ENCODE measurements at regions not wholly inside any gene's neighbourhood (a gene's known extent, or its start where the extent isn't known, plus 50 kb on each side); places are given as distances from the start of the nearest gene placed in this dataset.

- no peak for TF ChIP-seq CTCF (IDR thresholded peaks at IDR 0.05)
- TF ChIP-seq POLR2A (IDR thresholded peaks at IDR 0.05) = no peak
Observed at GRCh38 chr10:52979295-52979990, 206.9 kb upstream of the MBL2 start.

Measured in esophagus squamous epithelium (tissue), 4 donors.